HG03442 (cell line): ENCODE measurements at regions not wholly inside any gene's neighbourhood (a gene's known extent, or its start where the extent isn't known, plus 50 kb on each side); places are given as distances from the start of the nearest gene placed in this dataset.
"Not testable (repeated sequence)": the region's sequence is repeated elsewhere in the genome, so short reads cannot be mapped to it uniquely, and the experiment has no call there.

Source experiments
- ATAC-seq: cut with Tn5 transposase; IDR thresholded peaks from one replicate; pipeline ENCODE4 v1.9.1; 2021; ENCODE audit warnings: mild to moderate bottlenecking, moderate library complexity; ENCODE audit not compliant: unreplicated experiment

DNA sequence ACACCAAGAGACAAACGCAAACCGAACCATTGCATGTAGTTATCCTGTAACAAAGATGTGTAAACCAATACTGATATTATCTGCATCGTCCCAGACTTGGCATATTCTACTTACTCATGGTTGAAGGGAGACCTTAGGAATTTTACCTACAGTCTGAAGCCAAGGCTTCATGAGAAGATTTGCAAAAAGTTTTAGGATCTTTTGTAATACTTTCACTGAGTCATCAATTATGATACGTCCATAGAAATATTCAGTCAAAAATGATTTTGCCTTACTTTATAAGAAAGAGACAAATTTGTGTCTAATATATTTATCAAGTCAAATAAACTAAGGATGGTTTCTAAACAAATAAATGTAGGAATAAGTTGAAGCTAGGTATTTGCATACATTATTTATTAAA, 1176.1 kb upstream of the ADGRL2 start:
- ATAC-seq: no peak

DNA sequence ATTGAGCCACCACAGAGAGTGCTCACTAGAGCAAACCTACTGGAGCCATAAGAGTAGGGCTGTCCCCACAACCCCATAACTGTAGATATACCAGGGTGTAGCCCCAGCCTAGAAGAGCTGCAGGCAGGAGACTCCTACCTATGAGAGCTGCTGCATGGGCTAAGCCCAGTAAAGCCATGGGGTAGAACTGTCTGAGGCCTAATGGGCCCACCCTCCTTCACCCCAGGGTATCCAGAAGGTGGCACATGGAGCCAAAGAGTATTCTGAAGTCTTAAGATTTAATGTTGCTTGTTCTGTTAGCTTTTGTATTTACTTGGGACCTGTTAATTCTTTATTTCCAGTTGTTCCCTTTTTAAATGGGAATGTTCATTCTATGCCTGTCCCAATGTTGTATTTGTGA, 1193.7 kb upstream of the ADGRL2 start:
- ATAC-seq: no peak

DNA sequence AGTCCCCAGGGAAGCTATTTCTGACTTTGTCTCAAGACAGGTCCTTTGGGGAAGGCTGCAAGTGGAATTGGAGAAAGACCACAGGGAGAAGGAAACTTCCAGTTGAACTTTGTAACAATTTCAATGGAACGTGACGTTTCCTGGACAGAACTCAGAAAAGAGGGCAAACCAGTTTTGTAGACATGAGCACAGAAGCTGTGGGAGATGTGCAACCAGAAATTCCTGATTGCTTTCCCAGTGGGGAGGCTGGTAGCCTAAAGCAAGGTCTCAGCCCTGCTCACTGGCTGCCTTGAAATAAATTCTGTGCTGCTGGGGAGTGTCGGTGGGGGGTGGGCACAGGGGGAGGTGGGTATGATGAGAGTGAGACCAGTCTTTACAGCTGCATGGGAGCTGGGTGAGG, 1206.7 kb upstream of the ADGRL2 start:
- no peak for ATAC-seq

DNA sequence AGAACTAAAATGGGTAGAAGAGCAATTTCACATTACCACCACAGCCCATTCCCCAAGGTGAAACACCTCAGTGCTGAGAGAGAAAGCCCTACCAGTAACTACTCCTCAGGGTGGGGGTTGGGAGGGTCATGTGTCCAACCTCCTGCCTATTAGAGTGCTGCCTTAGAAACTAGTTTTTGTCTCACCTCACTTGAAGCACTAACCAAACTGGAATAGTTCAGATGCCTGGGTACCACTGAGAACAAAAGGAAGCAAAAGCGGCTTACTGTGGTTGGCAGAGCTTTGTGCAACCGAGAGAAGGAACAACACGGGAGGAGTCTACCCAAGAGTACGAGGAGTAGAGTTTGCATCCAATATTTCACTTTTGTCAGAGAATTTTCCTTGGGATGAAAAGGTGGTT, 1207.5 kb upstream of the ADGRL2 start:
- no peak for ATAC-seq

DNA sequence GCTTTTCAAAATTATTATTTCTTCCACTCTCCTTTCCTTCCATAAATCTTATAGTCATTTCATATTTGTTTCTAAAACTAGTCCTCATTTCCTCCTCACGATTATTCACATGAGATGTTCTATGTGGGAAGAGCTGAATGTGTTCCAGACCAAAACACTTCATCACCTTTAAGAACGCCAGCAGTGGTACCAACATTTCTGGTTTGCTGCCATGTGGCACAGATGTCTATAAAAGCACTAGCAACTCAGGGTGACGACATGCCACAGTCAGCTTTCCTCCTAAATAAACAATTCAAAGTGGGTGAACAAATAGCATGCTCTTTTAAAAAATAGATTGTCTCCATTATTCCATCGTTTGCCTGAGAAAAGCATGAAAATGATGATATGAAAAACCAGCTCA, 1217.8 kb upstream of the ADGRL2 start:
- no peak for ATAC-seq

DNA sequence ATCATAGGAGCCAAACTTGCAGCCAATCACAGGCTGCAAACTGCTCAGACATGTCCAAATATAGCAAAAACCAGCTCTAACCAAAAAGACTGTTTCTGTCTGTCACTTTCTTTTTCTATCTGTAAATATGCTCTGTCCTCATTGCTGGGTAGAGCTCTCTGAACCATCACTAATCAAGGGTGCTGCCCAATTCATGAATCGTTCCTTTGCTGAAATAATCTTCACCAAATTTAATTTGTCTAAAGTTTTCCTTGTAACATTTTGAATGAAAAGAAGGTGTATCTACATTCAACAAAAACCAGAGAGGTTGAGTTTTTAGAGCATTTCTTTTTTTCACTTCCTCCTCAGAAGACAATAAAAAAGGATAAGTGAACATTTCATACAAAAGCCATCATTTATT, 1221.7 kb upstream of the ADGRL2 start:
- no peak for ATAC-seq

DNA sequence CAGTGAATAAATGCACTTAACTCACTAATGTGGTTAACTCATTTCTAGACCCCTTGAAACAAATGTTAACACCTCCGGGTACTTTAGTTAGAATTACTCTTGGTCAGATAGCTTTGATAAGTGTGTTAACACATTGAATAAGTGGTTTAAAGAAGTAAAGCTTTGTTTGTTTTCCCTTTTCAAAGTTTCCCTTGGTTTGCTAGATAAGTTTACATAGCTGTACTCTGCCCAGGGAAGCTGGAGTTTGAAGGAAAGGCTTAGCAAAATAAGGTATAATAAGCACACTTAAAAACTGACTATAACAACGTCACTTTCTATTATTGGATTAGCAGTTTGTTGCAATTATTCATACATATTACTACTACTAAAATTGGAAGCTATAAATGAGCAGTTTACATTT, 1233.9 kb upstream of the ADGRL2 start:
- no peak for ATAC-seq

DNA sequence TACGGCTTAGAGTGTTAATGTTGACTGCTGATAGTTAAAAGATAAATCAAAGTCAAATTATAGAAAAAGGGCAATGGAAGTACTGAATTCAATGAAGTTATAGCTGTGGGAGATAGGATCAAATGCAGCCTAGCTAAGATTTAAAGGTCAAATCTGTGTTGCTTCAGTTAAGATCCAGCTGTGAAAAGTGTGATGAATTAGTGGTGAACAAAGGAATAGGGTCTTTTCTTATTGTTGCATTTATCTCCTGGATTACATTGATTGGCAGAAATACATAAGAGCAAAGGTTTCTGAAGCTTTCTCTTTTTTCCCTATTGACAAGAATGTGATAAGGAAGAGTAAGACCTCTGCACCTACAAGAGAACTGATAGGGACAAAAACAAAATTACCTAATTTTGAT, 1234.6 kb upstream of the ADGRL2 start:
- no peak for ATAC-seq

DNA sequence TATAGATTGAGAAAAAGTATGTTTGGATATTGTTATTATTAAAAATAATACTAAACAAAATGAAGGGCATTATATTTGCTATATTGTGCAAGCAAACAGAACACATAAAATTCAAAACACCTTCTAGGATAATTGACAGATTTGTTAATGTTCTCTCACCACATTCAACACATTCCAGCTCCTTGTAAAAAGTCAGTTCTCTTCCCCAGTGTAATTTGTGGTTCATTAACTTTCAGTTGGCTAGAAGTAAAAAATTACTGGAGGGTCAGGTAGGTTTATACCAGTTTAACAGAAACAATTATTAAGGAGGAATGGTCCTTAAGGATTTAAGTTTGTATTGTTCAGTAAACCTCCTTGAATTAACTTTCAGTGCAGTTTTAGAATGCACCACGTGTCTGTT, 1235.3 kb upstream of the ADGRL2 start:
- no peak for ATAC-seq

DNA sequence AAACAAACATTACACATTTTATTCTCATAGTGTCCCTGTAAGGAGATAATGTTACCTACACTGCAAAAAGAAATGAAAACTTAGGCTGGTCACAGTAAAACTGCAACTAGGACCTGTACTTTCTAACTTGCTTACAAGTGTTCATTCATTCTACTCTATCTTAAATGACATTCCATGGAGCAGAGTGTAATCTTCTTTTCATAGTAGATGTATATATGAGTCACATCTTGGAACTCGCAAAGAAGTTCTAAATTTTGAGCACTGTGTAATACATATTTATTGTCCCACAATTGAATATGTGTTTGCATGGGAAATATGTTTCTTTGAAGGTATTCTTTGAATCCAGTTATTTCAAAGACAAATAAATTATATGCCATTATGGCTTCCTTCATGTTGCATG, 1258.5 kb upstream of the ADGRL2 start:
- no peak for ATAC-seq

DNA sequence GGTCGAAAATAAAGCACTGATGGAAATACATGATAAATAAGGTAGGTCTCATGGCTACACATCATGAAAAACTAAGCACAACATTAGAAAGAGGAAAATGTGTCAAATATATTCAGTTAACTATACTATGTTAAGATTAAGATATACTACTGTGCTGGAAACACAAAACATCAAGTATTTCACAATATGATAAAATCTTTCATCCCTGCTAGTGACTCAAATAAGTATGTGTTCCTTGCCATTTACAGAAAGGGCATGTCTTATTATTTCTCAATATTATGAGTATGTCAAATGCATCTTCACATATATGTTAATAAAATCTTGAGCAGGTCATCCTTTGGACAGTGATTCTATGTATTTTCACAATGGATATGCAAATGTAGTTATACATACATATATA, 1260.1 kb upstream of the ADGRL2 start:
- no peak for ATAC-seq

DNA sequence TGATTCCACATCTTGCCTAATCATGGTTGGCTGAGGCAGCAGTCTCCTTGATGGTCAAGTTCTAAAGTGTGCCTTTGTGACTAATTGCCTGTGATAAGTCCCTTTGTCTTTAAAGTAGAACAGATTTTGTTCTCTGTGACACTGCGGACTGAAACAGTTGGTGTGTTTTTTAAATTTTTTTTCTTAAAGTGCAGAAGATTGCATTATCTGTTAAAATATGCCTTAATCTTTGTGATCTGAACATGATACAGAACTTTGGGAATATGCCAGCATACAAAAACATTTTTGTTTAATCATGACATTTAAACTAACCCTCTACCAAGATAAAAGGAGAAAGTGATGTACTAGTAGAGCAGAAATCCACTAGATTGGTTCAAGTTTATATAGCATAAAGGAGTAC, 1260.6 kb upstream of the ADGRL2 start:
- ATAC-seq: no peak

DNA sequence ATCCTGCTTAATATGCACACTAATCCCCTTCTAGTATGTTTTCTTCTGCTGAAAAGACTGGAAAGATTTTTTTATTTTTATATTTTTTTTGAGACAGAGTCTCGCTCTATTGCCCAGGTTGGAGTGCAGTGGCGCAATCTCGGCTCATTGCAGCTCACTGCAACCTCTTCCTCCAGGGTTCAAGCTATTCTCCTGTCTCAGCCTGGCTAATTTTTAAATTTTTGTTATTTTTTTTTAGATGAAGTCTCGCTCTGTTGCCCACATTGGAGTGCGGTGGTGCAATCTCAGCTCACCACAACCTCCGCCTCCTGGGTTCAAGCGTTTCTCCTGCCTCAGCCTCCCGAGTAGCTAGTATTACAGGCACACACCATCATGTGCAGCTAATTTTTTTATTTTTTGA, 1261.4 kb upstream of the ADGRL2 start:
- ATAC-seq: not testable (repeated sequence)

DNA sequence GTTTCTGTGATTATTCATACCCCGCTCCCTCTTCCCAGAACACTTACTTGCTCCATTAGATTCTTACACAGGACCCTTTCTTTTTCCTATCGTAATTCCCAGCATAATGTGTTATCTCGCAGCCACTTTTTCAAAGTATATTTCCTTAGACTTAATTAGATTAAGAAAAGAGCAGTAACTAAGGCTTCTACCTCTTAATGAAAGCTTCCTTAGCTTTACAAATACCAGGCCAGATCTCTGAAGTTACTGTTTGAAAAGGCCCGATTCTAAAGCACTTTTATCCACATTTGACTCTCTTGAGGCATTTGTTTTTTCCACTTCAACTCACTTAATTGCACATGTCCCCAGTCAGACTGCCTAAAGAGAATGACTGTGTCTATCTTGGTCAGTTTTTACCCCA, 1264.3 kb upstream of the ADGRL2 start:
- no peak for ATAC-seq

DNA sequence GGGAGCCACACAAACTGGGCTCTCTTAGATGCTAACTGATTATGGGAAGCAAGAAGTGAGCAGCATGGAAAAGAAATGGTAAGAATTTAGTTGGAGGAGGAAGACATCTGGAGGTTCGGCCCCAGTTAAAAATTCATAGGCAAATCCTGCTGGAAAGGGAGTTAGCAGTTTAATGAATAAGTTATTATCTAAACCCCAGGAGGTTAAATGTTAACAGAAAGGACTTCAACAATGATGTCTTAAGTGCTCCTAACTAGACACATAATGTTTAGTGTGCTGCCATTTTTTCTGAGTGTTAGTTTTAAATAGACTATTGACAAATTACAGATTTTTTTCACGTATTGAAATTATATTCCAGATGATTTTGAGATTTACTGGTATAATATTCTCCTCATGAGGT, 1265.3 kb upstream of the ADGRL2 start:
- ATAC-seq: no peak

DNA sequence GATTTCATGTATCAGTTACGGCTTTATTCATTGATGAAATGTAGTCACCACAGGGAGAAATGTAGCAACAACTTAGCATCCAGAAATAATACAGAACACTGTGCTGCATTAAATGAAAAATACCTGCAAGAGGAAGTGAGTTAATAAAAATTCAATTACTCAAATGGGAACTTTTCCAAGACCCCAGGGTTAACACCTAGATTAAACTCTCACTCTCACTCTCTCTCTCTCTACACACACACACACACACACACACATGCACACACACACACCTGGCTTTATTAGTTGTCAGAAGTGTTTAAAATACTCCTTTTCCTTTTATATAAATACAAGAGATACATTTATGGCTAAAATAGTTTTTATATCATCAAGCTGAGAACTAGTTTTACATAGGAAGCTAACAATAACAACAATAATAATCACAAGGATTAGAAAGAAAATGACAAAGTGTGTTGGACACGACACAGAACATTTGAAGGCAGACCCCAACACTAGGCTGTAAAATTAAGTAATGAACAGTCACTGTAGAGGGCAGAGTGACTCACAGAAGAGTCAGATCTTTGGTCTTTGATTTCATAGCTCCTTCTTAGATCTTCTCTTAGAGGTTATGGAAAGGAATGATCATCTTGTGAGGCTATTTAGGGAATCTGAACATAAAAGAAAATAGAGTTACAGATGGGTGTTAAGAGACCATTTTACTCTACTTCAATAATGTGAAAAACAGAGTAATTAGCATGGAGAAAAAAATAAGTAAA, 1266.0 kb upstream of the ADGRL2 start:
- ATAC-seq: no peak

DNA sequence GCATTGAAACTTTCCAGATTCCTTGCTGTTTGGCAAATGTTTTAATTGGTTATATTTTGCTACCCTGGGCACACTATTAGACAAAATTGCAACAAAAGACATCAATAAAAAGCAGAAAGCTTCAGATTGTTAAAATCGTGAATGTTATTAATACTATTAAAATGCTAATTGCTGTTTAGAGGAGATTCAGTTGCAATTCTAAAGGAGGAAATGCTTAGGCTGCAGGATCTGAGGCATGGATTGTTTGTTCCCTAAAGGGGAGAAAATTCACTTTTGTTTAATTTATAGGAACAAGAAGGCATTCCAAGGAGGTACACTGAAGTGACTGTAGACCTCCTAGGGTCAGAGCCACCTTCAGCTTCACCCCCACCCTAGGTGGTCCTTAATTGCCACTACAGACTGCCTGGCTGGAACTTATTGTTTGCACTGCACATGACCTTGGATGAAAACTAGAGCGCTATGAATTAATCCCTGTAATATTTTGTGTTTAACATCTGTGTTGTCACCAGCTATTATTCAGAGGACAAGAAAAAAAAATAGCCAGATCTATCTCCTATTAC, 1266.9 kb upstream of the ADGRL2 start:
- ATAC-seq: no peak

DNA sequence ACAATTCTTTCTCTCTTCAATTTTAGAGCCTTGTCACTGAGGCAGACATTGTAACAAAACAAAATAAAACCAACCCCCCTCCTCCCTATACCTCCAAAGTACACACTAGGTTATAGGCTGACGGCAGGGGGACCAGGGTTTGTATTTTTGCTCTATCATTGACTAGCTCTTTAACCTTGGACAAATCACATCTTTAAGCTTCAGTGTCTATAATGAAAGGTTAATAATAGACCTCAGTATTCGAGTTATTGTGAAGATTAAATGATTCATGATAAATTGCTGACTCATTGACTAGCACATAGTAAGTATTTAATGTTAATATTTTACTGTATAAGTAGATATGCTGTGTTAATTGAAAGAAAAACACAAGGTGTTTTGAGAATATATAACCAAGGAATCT, 1267.6 kb upstream of the ADGRL2 start:
- no peak for ATAC-seq

DNA sequence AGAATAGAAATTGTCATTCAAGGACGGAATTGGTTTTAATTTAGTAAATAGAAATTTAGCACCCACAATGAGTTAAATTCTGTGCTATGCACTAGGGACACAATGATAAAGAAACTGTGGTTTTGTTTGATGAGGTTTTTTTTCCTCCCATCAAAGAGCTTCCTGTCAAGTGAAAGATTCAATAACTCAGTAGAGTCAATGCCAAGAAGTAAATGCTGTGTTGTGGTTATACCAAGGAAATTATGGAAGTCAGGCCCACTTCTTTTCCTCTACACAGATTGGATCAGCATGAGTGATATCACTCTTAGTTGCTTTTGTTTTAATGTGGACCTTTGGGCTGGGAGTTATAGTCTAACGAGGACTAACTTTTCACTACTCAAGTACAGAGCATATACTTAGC, 1269.6 kb upstream of the ADGRL2 start:
- ATAC-seq: no peak

DNA sequence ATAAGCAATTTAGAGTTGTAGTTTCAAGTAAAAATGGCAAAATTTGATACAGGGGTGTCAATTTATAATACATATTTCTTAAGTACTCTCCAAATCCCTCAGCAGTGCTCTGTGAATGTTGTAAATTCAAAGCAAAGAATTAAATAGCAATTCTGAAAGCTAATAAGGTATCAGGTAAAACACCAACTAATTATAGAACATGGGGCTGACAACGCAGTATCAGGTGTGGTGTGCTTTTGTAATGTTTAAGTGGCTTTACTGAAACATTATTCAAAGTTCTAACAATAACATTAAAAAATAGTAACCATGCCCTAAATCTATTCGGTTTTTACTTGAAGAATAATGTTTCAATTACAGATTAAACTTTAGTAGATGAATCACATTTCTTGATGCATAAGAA, 1271.2 kb upstream of the ADGRL2 start:
- ATAC-seq: no peak

DNA sequence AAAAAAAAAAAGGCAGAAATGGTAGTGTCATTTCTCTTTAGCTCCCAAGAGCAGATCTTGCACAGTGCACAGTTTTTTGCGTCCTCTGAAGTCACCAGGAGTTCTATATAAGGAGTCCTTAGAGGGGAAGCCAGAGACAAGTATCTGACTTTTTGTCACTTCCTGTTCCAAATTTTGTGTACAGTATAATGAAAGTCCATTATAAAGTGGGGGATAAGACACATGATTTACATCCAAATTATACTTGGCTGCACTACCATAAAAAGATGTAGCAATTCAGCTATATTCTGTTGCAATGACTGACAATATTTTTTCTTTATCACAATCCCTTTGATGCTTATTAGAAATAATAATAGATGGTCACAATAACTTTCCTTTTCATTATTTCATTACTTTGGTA, 1276.9 kb upstream of the ADGRL2 start:
- ATAC-seq: no peak

DNA sequence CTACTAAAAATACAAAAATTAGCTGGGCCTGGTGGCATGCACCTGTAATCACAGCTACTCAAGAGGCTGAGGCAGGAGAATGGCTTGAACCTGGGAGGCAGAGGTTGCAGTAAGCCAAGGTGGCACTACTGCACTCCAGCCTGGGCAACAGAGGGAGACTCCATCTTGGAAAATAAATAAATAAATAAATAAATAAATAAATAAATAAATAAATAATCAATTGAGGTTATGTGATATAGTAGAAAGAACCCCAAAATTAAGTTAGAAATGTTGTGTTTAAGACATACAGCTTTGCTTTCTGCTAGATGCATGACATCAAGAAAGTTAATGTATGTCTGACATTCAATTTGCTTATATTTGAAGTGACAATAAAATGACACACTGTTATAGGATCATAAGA, 1277.7 kb upstream of the ADGRL2 start:
- ATAC-seq: not testable (repeated sequence)

DNA sequence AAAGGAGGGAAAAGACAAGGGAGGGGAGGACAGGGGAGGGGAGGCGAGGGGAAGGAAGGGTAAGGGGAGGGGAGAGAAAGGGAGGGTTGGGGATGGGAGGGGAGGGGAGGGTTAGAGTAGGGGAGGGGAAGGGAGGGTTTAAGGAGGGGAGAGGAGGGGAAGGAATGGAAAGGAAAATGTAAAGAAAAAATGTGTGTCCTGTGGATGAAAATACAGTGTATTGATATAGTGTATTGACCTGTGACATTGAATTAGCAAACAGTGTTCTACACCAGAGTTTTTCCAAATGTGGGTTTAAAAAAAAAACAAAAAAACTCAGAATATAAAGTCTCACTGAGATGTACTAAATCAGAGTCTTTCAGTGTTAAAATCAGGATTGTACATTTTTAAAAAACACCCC, 1279.8 kb upstream of the ADGRL2 start:
- no peak for ATAC-seq
